ENCODE measurements at regions not wholly inside any gene's neighbourhood (a gene's known extent, or its start where the extent isn't known, plus 50 kb on each side); places are given as distances from the start of the nearest gene placed in this dataset.

- H3K27me3 ChIP-seq, result no peaks in the 10 kb centered on the region
- intact Hi-C loops (cut with DNase I), result no loop called here
- H3K27ac ChIP-seq, result no peak overlapping the region
- DNase-seq (ENCODE audit: low spot score in 2 of 2), result no peak
- no peak overlapping the region for H3K4me3 ChIP-seq
- no peaks in the 10 kb centered on the region for H3K36me3 ChIP-seq
- TF ChIP-seq CTCF (IDR thresholded peaks at IDR 0.05), result no peak
- no peaks in the 10 kb centered on the region for H3K9me3 ChIP-seq
- H3K4me1 ChIP-seq, result peaks cover 0 to 8% of the 10 kb centered on the region in 2 donors
Observed at GRCh38 chr21:15132781-15133180, 68.0 kb upstream of the NRIP1 start.

GRCh38 chr21:15134701-15135470 lies 70.1 kb upstream of the NRIP1 start:
- Histone ChIP-seq H3K4me3 (no peak overlapping the region), H3K27me3 (no peaks in the 10 kb centered on the region), H3K4me1 (peaks cover 0 to 8% of the 10 kb centered on the region in 2 donors), H3K9me3 (no peaks in the 10 kb centered on the region), H3K36me3 (no peaks in the 10 kb centered on the region), H3K27ac (no peak overlapping the region)
- DNase-seq (ENCODE audit: low spot score in 2 of 2), result no peak
- TF ChIP-seq CTCF (IDR thresholded peaks at IDR 0.05), result no peak
- intact Hi-C loops (cut with DNase I), result no loop called here

GRCh38 chr21:15135867-15136629 lies 71.2 kb upstream of the NRIP1 start:
- no peak for DNase-seq (ENCODE audit: low spot score in 2 of 2)
- no peak for TF ChIP-seq CTCF (IDR thresholded peaks at IDR 0.05)
- Histone ChIP-seq H3K27ac (no peak overlapping the region), H3K4me1 (peaks cover 0 to 12% of the 10 kb centered on the region in 2 donors), H3K9me3 (no peaks in the 10 kb centered on the region), H3K4me3 (no peak overlapping the region), H3K36me3 (no peaks in the 10 kb centered on the region), H3K27me3 (no peaks in the 10 kb centered on the region)
- intact Hi-C loops (cut with DNase I), result no loop called here

GRCh38 chr21:15138490-15138889 lies 73.7 kb upstream of the NRIP1 start:
- intact Hi-C loops (cut with DNase I), result no loop called here
- no peak for TF ChIP-seq CTCF (IDR thresholded peaks at IDR 0.05)
- DNase-seq (ENCODE audit: low spot score in 2 of 2), result no peak
- Histone ChIP-seq H3K27me3 (no peaks in the 10 kb centered on the region), H3K4me1 (peaks cover 0 to 9% of the 10 kb centered on the region in 2 donors), H3K36me3 (no peaks in the 10 kb centered on the region), H3K27ac (no peak overlapping the region), H3K4me3 (no peak overlapping the region), H3K9me3 (no peaks in the 10 kb centered on the region)

GRCh38 chr21:15139898-15140297 lies 75.1 kb upstream of the NRIP1 start:
- H3K9me3 ChIP-seq, result no peaks in the 10 kb centered on the region
- no peak for TF ChIP-seq CTCF (IDR thresholded peaks at IDR 0.05)
- no peak overlapping the region for H3K27ac ChIP-seq
- H3K27me3 ChIP-seq, result no peaks in the 10 kb centered on the region
- no peak for DNase-seq (ENCODE audit: low spot score in 2 of 2)
- no peak overlapping the region for H3K4me3 ChIP-seq
- intact Hi-C loops (cut with DNase I), result no loop called here
- no peaks in the 10 kb centered on the region for H3K36me3 ChIP-seq
- peaks cover 0 to 7% of the 10 kb centered on the region in 2 donors for H3K4me1 ChIP-seq
